ENCODE measurements at regions not wholly inside any gene's neighbourhood (a gene's known extent, or its start where the extent isn't known, plus 50 kb on each side); places are given as distances from the start of the nearest gene placed in this dataset.
A peak's percentile ranks its signal among the peaks of the same experiment; 100 is the strongest.

DNA sequence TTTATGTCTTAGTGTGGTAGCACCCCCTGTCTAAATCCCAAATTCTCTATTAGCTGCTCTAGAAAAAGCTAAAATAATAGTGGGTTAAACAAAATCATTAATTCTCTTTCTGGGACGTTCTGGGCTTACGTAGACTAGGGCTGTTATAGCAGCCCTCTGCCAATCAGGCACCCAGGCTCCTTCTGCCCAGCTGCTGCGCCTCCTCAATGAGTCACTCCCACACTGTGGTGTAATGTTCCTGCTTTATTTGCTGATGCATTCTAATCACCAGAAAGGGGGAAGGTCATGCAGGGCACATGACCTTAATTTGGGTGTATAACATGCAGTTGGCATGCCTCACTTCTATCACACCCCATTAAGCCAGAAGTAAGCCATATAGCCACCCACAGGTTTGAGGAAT, 294.5 kb downstream of the GALC start:
- no peaks in the 10 kb centered on the region for H3K36me3 ChIP-seq
- DNase-seq, result no peak
- intact Hi-C loops (cut with DNase I), result no loop called here
- H3K27ac ChIP-seq, result no peak overlapping the region
- TF ChIP-seq, protein P1, sequence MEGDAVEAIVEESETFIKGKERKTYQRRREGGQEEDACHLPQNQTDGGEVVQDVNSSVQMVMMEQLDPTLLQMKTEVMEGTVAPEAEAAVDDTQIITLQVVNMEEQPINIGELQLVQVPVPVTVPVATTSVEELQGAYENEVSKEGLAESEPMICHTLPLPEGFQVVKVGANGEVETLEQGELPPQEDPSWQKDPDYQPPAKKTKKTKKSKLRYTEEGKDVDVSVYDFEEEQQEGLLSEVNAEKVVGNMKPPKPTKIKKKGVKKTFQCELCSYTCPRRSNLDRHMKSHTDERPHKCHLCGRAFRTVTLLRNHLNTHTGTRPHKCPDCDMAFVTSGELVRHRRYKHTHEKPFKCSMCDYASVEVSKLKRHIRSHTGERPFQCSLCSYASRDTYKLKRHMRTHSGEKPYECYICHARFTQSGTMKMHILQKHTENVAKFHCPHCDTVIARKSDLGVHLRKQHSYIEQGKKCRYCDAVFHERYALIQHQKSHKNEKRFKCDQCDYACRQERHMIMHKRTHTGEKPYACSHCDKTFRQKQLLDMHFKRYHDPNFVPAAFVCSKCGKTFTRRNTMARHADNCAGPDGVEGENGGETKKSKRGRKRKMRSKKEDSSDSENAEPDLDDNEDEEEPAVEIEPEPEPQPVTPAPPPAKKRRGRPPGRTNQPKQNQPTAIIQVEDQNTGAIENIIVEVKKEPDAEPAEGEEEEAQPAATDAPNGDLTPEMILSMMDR (IDR thresholded peaks at IDR 0.05), result no peak
- TF ChIP-seq POLR2A (IDR thresholded peaks at IDR 0.05), result no peak
- H3K27me3 ChIP-seq, result no peaks in the 10 kb centered on the region
- H3K4me1 ChIP-seq, result no peaks in the 10 kb centered on the region
- H3K4me3 ChIP-seq, result no peak overlapping the region
- WGBS (ENCODE audit: insufficient coverage, low coverage, low lambda C conversion rate, missing lambda C conversion rate), result 33% methylated on average over 3 of the region's 3 CpGs
- no peaks in the 10 kb centered on the region for H3K9me3 ChIP-seq
- ATAC-seq, result no peak

DNA sequence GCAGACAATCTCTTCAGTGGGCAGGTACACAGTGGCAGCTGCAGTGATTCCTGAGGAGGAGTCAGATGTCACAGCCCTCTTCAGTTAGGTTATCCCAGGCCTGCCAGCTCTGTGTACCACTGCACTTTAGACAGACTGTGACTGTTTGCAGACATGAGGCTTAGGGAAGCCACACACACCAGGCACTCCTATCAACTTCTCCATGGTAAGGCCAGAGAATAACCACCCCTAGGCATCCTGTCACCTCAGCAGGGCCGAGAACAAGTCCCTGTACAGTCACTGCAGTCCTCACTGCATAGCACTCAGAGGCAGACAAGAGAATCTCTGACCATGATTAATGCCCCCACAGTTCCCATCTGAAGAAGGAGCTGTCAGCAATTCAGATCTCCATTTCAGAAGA, 296.5 kb downstream of the GALC start:
- ATAC-seq (no peak), DNase-seq (no peak)
- H3K27ac ChIP-seq, result no peak overlapping the region
- 20% methylated on average over 1 of the region's 1 CpG for WGBS (ENCODE audit: insufficient coverage, low coverage, low lambda C conversion rate, missing lambda C conversion rate)
- TF ChIP-seq, protein P1 (IDR thresholded peaks at IDR 0.05), result no peak
- TF ChIP-seq POLR2A (IDR thresholded peaks at IDR 0.05), result no peak
- intact Hi-C loops (cut with DNase I), result no loop called here
- no peaks in the 10 kb centered on the region for H3K36me3 ChIP-seq
- H3K4me3 ChIP-seq, result no peak overlapping the region
- H3K9me3 ChIP-seq, result no peaks in the 10 kb centered on the region
- no peaks in the 10 kb centered on the region for H3K4me1 ChIP-seq
- H3K27me3 ChIP-seq, result no peaks in the 10 kb centered on the region

DNA sequence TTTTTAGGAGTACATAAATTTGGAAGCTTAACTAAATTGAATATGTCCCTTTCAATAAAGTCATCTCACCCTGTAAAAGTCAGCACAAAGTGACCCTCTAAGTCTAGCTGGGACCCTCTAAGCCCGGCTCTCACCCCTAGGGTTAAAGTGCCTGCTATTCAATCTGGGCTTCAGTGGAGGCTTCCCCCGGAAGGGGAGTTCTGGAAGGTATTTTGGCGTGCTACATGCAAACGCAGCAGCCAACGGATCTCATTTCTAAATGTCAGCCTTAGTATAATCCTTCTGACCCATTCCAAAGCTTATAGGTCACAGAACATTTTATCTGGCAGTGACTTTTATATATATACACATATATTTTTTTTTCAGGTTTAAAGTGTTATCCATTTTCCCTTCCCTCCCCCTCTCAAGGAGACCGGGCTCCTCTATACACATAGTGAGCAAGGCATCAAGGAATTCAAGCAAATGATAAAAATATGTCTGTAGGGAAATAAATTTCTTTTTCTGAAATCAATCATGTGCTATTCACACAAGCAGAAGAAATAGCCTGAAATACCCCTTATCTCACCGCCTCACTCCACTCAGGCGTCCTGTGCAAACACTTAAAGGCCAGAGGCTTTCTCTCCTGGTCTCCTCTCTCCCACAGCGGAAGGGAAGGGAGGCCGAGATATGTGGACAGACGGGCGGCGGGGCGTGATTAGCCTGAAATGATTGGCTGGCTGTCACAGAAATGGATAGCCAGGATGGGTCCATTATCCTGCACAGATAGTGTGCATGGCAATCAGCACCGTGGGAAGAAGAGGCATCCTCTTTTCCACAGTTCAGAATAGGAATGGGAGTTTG, 301.7 kb downstream of the GALC start:
- H3K9me3 ChIP-seq, result no peaks in the 10 kb centered on the region
- no peak overlapping the region for H3K4me3 ChIP-seq
- TF ChIP-seq, protein P1 (IDR thresholded peaks at IDR 0.05), result no peak
- no peak for TF ChIP-seq POLR2A (IDR thresholded peaks at IDR 0.05)
- peak; percentile 34 to 77 (median 62) for ATAC-seq
- WGBS (ENCODE audit: insufficient coverage, low coverage, low lambda C conversion rate, missing lambda C conversion rate), result 13% methylated on average over 15 of the region's 15 CpGs
- no peaks in the 10 kb centered on the region for H3K4me1 ChIP-seq
- intact Hi-C loops (cut with DNase I), result no loop called here
- no peaks in the 10 kb centered on the region for H3K27me3 ChIP-seq
- no peaks in the 10 kb centered on the region for H3K36me3 ChIP-seq
- no peak overlapping the region for H3K27ac ChIP-seq
- DNase-seq, result peak in 2 of 3 donors; percentile 19 to 52

DNA sequence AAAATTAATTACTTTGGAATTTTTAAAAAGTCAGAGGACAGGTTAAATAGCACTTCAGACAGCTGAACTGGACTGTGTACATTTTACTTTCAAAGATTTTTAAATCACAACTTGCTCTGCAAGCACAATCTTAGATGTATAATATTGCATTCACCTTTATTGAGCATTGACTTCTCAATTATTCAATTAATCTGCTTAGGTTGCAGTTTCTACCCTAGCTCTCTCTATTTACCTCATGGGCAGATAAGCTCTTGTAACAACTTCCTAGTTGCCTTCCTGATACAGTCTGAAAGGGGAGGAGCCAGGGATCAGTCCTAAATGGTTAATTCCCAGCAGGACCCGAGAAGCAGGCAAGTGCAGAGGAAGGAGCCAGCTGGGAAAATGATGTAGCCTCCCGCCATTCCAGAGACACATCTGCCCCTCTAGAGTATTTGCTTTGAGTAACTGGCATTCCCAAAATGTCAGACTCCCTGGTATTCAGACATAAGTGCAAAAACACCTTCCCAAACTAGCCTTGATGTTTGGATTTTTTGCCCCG, 302.8 kb downstream of the GALC start:
- 6% methylated on average over 3 of the region's 3 CpGs for WGBS (ENCODE audit: insufficient coverage, low coverage, low lambda C conversion rate, missing lambda C conversion rate)
- TF ChIP-seq, protein P1 (IDR thresholded peaks at IDR 0.05), result no peak
- TF ChIP-seq POLR2A (IDR thresholded peaks at IDR 0.05), result no peak
- Histone ChIP-seq H3K4me3 (no peak overlapping the region), H3K27me3 (no peaks in the 10 kb centered on the region), H3K4me1 (no peaks in the 10 kb centered on the region), H3K27ac (no peak overlapping the region), H3K36me3 (no peaks in the 10 kb centered on the region), H3K9me3 (no peaks in the 10 kb centered on the region)
- no peak for ATAC-seq
- no peak for DNase-seq
- intact Hi-C loops (cut with DNase I), result no loop called here

All from right lobe of liver (tissue), 6 donors.